Activated CD4-positive, alpha-beta T cell treated with anti-CD3 and anti-CD28 coated beads, Interleukin-2, amount 50 U/mL, for 16 hours (primary cell): ENCODE measurements at regions not wholly inside any gene's neighbourhood (a gene's known extent, or its start where the extent isn't known, plus 50 kb on each side); places are given as distances from the start of the nearest gene placed in this dataset.
"Not testable (repeated sequence)": the region's sequence is repeated elsewhere in the genome, so short reads cannot be mapped to it uniquely, and the experiment has no call there.

ENCODE experiments used
- DNase-seq: peaks from one replicate; pipeline ENCODE4 v3.0.0-alpha.2; 2020

DNA sequence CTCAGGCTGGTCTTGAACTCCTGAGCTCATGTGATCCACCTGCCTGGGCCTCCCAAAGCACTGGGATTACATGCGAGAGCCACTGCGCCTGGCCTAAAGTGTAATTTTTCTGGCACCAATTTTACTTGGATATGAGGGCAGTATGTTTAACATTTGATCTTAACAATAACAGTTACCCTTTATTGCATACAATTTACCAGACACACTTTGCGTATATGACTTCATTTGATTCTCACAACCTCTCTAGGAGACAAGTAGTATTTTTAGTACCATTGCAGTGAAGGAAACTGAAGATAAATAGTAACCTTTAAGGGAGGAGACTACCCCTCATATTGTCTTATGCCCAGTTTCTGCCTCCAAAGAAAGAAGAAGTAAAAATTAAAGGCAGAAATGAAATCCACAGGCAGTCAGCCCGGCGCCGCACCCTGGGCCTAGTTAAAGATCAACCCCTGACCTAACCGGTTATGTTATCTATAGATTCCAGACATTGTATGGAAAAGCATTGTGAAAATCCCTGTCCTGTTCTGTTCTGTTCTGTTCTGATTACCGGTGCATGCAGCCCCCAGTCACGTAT, 54.0 kb downstream of the CYP26A1 start:
- DNase-seq, result not testable (repeated sequence)

DNA sequence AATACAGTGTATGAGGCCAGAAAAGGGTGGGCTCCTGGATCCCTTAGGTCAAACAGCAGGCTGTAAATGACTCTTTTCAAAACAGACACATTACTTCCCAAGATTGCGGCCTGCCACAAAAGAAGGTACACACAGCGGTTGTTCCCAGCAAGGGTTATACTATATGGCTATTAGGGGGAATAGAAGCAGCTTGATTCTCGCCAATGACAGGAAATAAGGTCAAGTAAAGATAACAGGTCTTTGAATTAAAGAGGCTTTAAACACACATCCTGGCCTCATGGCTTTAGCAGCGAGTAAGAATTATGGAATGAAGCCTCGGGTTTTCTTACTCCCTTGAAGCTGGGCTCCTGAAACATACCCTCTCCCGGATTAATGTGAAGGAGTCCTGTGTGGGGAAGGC, 58.3 kb downstream of the CYP26A1 start:
- DNase-seq, result no peak

DNA sequence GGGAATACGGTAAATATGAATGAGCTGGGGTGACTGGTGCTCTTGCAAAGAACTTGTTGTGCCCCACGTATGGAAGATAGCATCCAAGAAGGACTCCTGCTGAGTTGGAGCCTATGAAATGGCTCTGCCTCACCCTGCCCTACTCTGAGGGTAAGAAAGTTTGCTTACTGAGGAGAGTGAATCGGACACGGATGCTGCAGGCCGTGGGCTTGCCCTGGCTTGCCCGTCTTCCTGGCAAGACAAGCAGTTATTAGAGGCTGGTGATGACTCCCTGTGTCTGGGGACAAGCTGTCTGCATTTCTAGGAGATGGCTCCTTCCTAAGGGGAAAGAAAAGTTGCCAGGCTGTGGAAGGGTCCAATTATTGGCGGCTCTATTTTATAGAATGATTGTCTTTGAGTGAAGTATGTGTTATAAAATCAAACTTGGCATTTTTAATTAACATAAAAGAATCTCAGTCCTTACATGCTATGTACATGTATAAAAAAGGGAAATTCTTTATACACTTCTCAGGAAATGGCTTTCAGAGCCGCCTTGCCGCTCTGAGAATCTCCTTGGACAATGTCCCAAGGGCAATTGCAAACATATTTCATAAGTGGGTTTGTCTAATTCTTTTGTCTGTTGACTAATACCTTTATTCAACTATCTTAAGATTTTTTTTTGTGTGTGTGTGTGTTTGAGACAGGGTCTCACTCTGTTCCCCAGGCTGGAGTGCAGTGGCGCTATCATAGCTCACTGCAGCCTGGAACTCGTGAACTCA, 64.6 kb downstream of the CYP26A1 start:
- DNase-seq, result no peak

GRCh38 chr10:93139059-93139655, 65.5 kb downstream of the CYP26A1 start:
- no peak for DNase-seq

- DNase-seq, result no peak
Measured at GRCh38 chr10:93142534-93142933, 68.8 kb downstream of the CYP26A1 start.

DNA sequence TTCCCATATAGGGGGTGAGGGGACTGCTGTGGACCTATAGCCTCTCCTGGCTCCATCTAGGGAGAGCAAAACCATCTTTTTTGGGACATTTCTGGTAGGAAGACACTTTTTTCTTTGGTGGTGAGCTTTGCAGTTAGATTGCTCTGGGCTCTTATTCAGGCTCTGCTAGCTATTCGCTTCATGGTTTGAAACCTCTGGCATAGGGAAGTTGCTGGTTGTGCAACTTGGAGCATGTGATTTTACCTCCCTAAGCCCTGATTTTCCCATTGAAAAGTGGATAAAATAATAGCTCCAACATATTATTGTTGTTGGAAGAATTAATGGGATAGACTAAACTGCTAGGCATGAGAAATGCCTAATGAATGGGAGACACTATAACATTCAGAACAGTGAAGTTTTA, 69.6 kb downstream of the CYP26A1 start:
- DNase-seq, result no peak

DNA sequence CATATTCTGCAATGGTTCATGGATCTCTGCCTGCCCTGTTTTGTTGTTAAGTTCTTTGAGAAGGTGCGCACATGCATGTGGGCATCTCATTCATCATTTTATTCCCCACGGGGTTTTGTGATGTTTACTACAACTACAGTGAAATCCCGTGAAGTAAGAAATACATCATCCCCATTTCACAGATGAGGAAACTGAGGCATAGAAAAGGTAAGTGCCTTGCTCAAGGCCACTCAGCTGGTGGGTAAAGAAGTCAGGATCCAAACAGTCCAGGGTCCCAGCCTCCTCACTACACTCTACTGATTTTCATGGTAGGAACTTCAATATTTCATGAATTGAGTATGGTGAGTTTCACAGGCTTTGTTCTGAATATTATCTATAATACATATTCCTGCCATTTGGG, 72.6 kb downstream of the CYP26A1 start:
- DNase-seq, result no peak

DNA sequence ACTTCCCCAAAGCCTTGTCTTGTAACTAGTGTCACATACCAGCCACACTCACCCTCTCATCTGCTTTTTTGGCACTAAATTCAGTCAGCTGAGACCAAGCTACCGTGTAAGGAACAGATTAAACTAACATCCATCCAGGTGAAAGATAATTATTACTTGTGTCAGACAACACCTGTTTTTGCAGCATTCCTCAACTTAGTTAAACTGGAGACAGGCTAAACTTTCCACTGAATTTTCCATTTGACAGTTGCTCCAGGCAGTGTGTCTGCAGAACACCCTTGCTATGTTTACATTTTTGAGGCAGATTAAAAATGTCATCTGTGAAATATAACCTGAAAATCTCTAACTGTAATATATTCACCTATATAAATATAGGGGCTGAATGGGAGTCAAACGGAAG, 73.6 kb downstream of the CYP26A1 start:
- DNase-seq, result no peak

DNA sequence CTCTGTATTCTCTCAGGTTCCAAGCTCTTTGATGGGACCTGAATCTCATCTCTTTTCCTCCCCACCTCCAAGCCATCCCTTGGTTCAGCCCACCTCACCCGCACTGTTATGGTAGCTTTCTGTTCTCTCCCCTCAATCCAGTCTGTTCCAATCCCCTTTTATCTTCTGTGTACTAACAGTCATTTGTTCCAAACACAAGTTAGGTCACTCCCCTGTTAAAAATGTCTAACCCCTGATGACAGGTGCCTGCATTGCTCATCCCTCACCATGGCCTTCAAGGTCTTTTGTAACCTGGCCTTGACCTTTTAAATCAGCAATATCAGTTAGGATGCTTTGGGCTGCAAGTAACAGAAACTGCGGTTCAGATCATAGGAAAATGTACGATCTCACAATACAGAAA, 74.8 kb downstream of the CYP26A1 start:
- no peak for DNase-seq

DNA sequence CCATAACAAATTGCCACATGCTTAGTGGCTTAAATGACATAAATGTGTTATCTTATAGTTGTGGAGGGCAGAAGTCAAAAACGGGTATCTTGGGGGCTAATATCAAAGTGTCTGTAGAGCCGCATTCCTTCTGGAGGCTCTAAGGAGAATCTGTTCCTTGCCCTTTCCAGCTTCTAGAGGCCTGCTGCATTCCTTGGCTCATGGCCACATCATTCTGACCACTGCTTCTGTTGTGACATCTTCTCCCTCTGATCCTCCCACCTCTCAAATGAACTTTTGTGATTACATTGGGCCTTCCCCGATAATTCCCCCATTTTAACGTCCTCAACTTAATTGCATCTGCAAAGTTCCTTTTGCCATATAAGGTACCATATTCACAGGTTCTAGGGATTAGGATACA, 76.1 kb downstream of the CYP26A1 start:
- DNase-seq, result no peak

DNA sequence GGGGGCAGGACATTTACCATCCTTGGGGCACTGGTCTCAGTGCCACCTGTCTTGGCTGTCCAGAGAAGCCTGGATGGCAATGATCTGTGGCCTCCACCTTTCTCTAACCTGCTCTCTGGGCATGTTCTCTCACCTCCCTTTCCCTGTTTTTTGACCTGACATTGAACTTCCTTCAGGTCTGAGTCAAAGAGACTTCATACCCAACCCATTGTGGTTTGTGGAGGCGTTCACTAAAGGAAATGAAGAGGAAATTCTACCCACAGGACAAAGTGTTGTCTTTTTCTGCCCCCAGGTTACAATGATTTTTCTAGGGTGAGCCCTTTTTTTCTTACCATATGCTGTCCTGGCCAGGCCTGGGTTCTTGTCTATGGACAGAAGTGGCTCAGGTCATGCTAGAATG, 76.6 kb downstream of the CYP26A1 start:
- peak; percentile 6 for DNase-seq

DNA sequence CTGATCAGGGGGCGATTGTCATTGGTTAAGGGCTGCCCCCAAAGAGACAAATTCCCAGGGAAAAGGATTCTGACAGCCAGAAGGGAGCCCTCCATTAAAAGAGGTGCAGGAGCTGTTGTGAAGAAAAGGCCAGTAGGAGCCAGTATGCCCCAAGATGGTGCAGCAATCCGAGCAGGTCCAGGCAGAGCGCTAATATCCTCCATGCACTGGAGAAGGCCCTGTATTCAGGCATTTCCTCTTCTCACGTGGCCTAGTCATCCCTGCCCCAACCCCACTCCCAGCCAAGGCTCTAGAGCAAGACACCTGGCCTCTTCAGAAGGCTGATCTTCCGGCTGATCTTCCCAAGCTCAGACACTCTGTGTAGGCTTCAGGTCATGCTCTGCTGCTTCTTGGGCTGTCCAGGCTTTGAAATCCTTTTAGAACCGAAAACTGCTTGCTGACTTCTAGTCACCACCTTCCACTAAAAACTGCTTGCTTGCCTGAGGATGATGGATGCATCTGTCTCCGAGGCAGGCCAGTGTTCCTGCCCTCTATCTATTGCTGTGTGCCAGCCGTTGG, 77.4 kb downstream of the CYP26A1 start:
- DNase-seq, result no peak

DNA sequence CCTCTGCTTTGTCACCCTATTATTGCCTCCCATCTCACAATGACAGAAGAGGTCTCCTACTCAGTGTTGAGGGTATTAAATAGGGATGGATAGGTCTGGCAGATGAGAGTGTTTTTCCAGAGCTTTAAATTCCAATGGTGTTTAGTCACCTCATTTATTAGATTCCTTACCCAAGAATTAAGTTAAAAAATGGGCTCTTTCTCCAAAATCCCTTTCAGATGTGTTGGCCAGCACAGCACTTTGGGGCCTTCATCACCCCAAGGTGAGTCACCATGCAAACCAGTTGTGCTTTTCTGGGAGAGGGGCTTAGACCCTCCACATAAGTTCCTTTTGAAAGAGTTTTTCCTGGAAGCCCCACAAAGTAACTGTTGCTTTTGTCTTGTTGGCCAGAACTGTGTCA, 78.4 kb downstream of the CYP26A1 start:
- no peak for DNase-seq

DNA sequence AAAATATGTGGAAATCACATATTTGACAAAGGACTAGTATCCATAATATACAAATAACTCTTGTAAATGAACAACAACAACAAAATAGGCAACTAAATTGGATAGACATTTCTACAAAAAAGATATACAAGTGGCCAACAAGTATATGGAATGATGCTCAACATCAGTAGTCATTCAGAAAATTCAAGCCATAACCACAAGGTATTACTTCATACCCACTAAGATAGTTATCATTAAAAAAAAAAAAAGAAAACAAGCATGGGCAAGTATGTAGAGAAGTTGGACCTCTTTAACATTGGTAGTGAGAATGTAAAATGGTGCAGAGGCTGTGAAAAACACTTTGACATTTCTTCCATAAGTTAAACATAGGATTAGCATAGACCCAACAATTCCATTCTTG, 80.8 kb downstream of the CYP26A1 start:
- no peak for DNase-seq

GRCh38 chr10:93160140-93160539, 86.4 kb downstream of the CYP26A1 start:
- DNase-seq, result no peak

DNA sequence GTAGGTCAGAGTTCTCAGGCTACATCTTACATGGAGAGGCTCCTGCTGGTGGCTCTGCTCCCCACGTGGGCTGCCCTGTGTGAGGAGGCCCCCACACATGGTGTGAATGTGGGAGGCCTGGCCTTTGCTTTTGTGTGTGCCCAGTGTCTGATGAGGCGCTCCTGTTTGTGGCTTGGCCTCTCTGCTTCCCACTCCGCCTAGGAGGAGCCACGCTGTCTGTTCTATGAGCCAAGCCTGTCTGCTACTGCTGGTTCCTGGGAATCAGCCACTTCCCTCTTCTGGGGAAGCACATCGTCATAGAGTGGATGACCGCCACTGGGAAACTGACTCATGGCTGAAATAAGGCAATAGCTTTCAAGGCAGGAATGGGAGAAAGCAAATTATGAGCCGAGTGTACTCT, 87.1 kb downstream of the CYP26A1 start:
- no peak for DNase-seq

DNA sequence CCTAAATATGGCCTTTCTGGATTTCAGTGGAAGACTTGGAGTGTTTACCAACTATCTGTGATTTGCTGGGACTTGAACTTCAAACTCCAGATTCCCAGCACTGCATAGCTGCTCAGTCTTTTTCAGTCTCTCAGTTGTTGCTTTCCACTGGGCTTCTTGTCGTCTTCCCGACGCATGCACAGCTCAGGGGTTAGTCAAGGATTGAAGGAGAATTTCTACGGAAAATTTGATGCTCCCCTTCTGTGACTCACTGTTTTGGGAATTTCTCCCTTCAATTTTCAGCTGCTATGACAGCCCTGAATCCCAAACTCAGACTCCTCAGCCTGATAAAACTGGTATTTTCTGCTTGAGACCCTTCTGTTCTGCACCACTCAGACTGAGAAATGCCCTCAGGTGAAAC, 91.7 kb downstream of the CYP26A1 start:
- DNase-seq, result no peak

DNA sequence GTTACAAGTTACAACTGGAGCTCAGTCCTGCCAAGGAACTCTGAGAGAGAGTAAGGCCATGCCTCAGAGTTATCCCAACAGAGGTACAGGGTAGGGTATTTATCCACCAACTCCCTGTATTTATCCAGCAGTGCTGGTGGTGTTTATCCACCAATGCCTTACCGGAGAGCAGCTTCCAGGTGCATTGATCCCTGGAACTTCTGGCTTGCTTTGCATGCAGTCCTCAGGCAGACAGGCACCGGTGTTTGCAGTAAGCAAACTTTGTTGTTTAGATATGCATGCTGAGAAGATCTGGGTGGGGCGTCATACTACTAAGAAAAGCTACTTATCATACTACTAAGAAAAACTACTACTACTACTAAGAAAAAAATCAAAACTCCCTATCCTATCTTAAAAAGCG, 92.4 kb downstream of the CYP26A1 start:
- DNase-seq, result no peak

GRCh38 chr10:93171837-93172236, 98.1 kb downstream of the CYP26A1 start:
- DNase-seq, result no peak

DNA sequence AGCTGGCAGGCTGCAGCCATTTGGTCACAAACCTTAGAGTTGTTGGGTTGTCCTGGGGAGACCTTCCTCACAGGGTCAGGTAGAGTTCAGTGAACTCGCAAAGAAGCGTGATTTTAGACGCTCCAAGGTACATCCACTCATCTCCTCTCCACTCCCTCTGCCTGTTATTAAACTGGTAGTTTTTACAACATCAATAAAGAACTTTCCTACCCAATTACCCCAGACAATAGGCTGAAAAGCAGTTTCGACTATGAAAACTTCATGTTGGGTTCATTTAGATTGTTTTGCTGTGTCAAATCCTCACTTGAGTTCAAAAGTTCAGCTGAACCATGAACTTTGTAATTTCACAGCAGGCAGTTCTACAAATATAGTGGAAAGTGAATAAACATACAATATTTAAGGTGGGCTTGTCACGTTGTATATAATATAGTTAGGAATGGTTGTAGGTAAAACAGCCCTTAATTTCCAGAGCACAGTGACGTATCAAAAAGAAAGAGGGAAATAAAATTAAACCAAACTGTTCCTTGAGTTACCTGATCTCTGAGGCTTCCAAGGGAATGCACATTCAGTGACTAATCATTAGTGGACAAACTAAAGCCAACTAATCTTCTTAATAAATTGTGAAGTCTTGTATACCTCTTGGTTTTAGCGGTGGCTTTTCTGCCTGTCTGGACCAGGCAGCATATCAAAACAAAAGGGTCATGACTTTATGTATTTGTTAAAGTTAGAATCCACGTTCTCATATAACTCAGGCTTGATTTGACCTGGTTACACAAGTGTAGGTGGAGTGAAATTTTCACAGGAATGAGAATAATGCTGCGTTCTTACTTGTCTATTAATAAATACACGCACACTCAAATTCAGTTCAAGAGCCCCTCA, 100.5 kb downstream of the CYP26A1 start:
- DNase-seq, result no peak

DNA sequence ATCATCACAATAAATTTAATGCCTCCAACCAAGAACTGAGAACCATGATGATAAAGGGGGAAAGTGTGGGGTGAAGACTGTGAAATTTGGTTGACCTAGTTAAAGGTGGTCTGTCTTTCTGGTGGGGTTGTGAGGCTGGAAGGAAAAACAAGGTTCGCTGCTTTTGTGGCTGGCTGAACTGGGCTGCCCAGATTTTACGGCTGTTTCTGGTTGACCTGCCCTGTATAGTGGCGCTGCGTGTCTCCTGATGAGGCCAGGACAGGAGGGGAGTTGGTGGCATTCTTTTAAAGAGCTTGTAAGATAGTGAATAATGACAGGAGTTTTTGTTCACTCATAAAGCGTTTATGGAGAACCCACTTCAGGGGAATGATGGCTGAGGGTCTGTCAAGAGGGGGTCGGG, 101.8 kb downstream of the CYP26A1 start:
- DNase-seq, result no peak

DNA sequence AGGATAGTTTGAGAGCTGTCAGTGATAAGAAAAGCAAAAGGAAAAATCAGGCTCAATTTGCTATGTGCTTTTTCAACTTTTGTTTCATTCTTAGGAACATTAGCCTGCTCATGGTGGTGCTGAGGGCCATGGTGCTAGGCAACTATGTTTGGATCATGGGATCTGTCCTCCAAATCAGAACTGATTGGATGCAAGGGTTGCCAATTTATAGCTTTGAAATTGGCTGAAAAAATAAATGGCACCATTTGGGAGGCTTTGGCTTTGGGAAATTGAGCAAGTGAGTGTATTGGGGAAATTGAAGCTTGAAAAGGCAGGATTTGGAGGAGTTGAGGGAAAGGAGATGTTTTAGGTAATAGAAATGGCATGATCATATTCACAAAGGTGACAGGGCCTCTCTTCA, 103.8 kb downstream of the CYP26A1 start:
- no peak for DNase-seq

DNA sequence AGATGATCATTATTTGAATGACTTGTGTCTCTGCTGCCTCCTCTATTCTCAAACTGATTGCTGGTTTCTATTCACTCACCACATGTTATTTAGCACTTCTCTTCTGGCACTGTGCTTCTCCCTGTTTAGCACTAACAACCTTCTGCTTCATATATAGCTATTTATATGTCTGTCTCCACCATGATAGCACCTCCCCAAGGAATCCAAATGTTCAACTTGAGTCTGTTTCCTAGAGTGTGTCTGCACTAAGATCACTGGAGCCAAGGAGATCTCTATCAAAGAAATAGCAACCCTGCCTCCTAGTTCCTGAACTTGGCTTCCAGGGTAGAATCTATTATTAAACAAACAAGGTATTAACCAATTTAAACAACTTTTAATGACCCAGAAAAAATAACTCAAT, 104.5 kb downstream of the CYP26A1 start:
- DNase-seq, result no peak
